ENCODE measurements at regions not wholly inside any gene's neighbourhood (a gene's known extent, or its start where the extent isn't known, plus 50 kb on each side); places are given as distances from the start of the nearest gene placed in this dataset.

- Histone ChIP-seq H3K4me3 (replicated peaks; ENCODE audit: low read depth, low read length) (no peak overlapping the region), H3K36me3 (ENCODE audit: control insufficient read depth, insufficient read depth, low read length) (no peaks in the 10 kb centered on the region), H3K27me3 (replicated peaks; ENCODE audit: control insufficient read depth, insufficient read depth, low read length) (no peaks in the 10 kb centered on the region)
- TF ChIP-seq CTCF (IDR thresholded peaks at IDR 0.05; ENCODE audit: insufficient read depth, low read length, poor library complexity, severe bottlenecking), result no peak
- DNase-seq (ENCODE audit: extremely low read depth, insufficient read length), result no peak
Observed at GRCh38 chr3:113117511-113118234, 93.7 kb upstream of the BOC start.

- H3K36me3 ChIP-seq (ENCODE audit: control insufficient read depth, insufficient read depth, low read length), result no peaks in the 10 kb centered on the region
- no peak overlapping the region for H3K4me3 ChIP-seq (replicated peaks; ENCODE audit: low read depth, low read length)
- H3K27me3 ChIP-seq (replicated peaks; ENCODE audit: control insufficient read depth, insufficient read depth, low read length), result no peaks in the 10 kb centered on the region
- no peak for DNase-seq (ENCODE audit: extremely low read depth, insufficient read length)
- TF ChIP-seq CTCF (IDR thresholded peaks at IDR 0.05; ENCODE audit: insufficient read depth, low read length, poor library complexity, severe bottlenecking), result no peak
Observed at GRCh38 chr3:113118336-113118735, 93.0 kb upstream of the BOC start.

- Histone ChIP-seq H3K27me3 (replicated peaks; ENCODE audit: control insufficient read depth, insufficient read depth, low read length) (no peaks in the 10 kb centered on the region), H3K4me3 (replicated peaks; ENCODE audit: low read depth, low read length) (no peak overlapping the region), H3K36me3 (ENCODE audit: control insufficient read depth, insufficient read depth, low read length) (no peaks in the 10 kb centered on the region)
- TF ChIP-seq CTCF (IDR thresholded peaks at IDR 0.05; ENCODE audit: insufficient read depth, low read length, poor library complexity, severe bottlenecking), result no peak
- peak; percentile 3 for DNase-seq (ENCODE audit: extremely low read depth, insufficient read length)
Observed at GRCh38 chr3:113124256-113124830, 87.0 kb upstream of the BOC start.

GRCh38 chr3:113125951-113126350 is 85.4 kb upstream of the BOC start:
- TF ChIP-seq CTCF (IDR thresholded peaks at IDR 0.05; ENCODE audit: insufficient read depth, low read length, poor library complexity, severe bottlenecking), result no peak
- Histone ChIP-seq H3K27me3 (replicated peaks; ENCODE audit: control insufficient read depth, insufficient read depth, low read length) (no peaks in the 10 kb centered on the region), H3K36me3 (ENCODE audit: control insufficient read depth, insufficient read depth, low read length) (no peaks in the 10 kb centered on the region), H3K4me3 (replicated peaks; ENCODE audit: low read depth, low read length) (no peak overlapping the region)
- DNase-seq (ENCODE audit: extremely low read depth, insufficient read length), result no peak

- Histone ChIP-seq H3K4me3 (replicated peaks; ENCODE audit: low read depth, low read length) (no peak overlapping the region), H3K27me3 (replicated peaks; ENCODE audit: control insufficient read depth, insufficient read depth, low read length) (no peaks in the 10 kb centered on the region), H3K36me3 (ENCODE audit: control insufficient read depth, insufficient read depth, low read length) (no peaks in the 10 kb centered on the region)
- no peak for DNase-seq (ENCODE audit: extremely low read depth, insufficient read length)
- no peak for TF ChIP-seq CTCF (IDR thresholded peaks at IDR 0.05; ENCODE audit: insufficient read depth, low read length, poor library complexity, severe bottlenecking)
Observed at GRCh38 chr3:113128386-113129015, 82.9 kb upstream of the BOC start.
